K562 (cell line): ENCODE measurements at regions not wholly inside any gene's neighbourhood (a gene's known extent, or its start where the extent isn't known, plus 50 kb on each side); places are given as distances from the start of the nearest gene placed in this dataset.

Experiments
- BCL6 ChIP-seq: fragments of 250-450 bp; sonication (Bioruptor Pico); IDR thresholded peaks from 2 replicates; pipeline ENCODE4 v1.4.0; 2020
- OTX1 ChIP-seq: fragments of 450-650 bp; formaldehyde crosslinking; IDR thresholded peaks from 2 replicates; pipeline ENCODE4 v1.4.0; 2022; ENCODE audit warnings: mild to moderate bottlenecking
- POLR2AphosphoS2 ChIP-seq: IDR thresholded peaks from 2 replicates; pipeline ENCODE4 v1.6.1; 2012; ENCODE audit warnings: low read length, improper control_type of control experiment
- SP2 ChIP-seq: IDR thresholded peaks from 2 replicates; pipeline ENCODE4 v1.6.1; 2011; ENCODE audit warnings: mild to moderate bottlenecking, low read depth, low read length, moderate library complexity; ENCODE audit not compliant: poor library complexity, severe bottlenecking; ENCODE audit errors: extremely low read depth
- YY1 ChIP-seq, 3 experiments: IDR thresholded peaks; 2 replicates each; pipeline ENCODE4 v1.6.1; 2011; ENCODE audit warnings: low read length in 2 of 3, mild to moderate bottlenecking in 2 of 3, moderate library complexity in 2 of 3, borderline replicate concordance in 1 of 3, control low read depth in 1 of 3, low read depth in 1 of 3; ENCODE audit not compliant: insufficient read depth in 3 of 3, insufficient replicate concordance in 2 of 3, control insufficient read depth in 1 of 3, insufficient read length in 1 of 3; ENCODE audit errors: extremely low read depth in 1 of 3
- ZNF212 ChIP-seq: fragments of 450-650 bp; formaldehyde crosslinking; IDR thresholded peaks from 2 replicates; pipeline ENCODE4 v1.4.0; 2020; ENCODE audit warnings: mild to moderate bottlenecking
- TF ChIP-seq, protein P1 (sequence below): fragments of 450-650 bp; IDR thresholded peaks from 2 replicates; pipeline ENCODE4 v1.6.1; 2016; ENCODE audit warnings: mild to moderate bottlenecking, moderate library complexity
- TF ChIP-seq, protein P2 (sequence below): fragments of 450-650 bp; formaldehyde crosslinking; IDR thresholded peaks from 2 replicates; pipeline ENCODE4 v1.4.0; 2022; ENCODE audit warnings: missing genetic modification characterization
- TF ChIP-seq, protein P3 (sequence below): fragments of 450-650 bp; IDR thresholded peaks from 2 replicates; pipeline ENCODE4 v1.6.1; 2016; ENCODE audit warnings: missing biosample characterization, missing genetic modification characterization
- TF ChIP-seq, protein P4 (sequence below): fragments of 150-350 bp; IDR thresholded peaks from 2 replicates; pipeline ENCODE4 v1.6.1; 2014; ENCODE audit warnings: low read depth, mild to moderate bottlenecking, low read length, borderline replicate concordance

DNA sequence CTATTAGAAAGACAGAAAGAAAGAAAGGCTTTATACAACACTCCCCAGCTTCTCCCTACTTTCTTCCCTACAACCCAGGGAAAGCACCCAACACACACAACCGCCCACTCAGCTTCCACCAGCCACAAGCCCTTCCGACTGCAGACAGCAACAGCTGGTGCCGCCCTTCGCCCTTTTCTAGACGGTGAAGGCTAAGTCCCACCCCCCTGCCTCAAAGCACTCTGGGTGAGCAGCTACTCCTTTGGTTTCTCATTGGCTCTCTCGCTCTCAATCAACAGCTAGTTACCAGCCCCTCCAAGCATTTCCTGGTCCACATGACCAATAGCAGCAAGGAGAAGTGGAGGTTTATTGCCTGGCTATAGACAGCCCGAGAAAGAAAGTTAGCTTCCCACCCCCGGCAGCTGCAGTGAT, 230.1 kb upstream of the MOCS1 start (continued):
- TF ChIP-seq, protein P1, sequence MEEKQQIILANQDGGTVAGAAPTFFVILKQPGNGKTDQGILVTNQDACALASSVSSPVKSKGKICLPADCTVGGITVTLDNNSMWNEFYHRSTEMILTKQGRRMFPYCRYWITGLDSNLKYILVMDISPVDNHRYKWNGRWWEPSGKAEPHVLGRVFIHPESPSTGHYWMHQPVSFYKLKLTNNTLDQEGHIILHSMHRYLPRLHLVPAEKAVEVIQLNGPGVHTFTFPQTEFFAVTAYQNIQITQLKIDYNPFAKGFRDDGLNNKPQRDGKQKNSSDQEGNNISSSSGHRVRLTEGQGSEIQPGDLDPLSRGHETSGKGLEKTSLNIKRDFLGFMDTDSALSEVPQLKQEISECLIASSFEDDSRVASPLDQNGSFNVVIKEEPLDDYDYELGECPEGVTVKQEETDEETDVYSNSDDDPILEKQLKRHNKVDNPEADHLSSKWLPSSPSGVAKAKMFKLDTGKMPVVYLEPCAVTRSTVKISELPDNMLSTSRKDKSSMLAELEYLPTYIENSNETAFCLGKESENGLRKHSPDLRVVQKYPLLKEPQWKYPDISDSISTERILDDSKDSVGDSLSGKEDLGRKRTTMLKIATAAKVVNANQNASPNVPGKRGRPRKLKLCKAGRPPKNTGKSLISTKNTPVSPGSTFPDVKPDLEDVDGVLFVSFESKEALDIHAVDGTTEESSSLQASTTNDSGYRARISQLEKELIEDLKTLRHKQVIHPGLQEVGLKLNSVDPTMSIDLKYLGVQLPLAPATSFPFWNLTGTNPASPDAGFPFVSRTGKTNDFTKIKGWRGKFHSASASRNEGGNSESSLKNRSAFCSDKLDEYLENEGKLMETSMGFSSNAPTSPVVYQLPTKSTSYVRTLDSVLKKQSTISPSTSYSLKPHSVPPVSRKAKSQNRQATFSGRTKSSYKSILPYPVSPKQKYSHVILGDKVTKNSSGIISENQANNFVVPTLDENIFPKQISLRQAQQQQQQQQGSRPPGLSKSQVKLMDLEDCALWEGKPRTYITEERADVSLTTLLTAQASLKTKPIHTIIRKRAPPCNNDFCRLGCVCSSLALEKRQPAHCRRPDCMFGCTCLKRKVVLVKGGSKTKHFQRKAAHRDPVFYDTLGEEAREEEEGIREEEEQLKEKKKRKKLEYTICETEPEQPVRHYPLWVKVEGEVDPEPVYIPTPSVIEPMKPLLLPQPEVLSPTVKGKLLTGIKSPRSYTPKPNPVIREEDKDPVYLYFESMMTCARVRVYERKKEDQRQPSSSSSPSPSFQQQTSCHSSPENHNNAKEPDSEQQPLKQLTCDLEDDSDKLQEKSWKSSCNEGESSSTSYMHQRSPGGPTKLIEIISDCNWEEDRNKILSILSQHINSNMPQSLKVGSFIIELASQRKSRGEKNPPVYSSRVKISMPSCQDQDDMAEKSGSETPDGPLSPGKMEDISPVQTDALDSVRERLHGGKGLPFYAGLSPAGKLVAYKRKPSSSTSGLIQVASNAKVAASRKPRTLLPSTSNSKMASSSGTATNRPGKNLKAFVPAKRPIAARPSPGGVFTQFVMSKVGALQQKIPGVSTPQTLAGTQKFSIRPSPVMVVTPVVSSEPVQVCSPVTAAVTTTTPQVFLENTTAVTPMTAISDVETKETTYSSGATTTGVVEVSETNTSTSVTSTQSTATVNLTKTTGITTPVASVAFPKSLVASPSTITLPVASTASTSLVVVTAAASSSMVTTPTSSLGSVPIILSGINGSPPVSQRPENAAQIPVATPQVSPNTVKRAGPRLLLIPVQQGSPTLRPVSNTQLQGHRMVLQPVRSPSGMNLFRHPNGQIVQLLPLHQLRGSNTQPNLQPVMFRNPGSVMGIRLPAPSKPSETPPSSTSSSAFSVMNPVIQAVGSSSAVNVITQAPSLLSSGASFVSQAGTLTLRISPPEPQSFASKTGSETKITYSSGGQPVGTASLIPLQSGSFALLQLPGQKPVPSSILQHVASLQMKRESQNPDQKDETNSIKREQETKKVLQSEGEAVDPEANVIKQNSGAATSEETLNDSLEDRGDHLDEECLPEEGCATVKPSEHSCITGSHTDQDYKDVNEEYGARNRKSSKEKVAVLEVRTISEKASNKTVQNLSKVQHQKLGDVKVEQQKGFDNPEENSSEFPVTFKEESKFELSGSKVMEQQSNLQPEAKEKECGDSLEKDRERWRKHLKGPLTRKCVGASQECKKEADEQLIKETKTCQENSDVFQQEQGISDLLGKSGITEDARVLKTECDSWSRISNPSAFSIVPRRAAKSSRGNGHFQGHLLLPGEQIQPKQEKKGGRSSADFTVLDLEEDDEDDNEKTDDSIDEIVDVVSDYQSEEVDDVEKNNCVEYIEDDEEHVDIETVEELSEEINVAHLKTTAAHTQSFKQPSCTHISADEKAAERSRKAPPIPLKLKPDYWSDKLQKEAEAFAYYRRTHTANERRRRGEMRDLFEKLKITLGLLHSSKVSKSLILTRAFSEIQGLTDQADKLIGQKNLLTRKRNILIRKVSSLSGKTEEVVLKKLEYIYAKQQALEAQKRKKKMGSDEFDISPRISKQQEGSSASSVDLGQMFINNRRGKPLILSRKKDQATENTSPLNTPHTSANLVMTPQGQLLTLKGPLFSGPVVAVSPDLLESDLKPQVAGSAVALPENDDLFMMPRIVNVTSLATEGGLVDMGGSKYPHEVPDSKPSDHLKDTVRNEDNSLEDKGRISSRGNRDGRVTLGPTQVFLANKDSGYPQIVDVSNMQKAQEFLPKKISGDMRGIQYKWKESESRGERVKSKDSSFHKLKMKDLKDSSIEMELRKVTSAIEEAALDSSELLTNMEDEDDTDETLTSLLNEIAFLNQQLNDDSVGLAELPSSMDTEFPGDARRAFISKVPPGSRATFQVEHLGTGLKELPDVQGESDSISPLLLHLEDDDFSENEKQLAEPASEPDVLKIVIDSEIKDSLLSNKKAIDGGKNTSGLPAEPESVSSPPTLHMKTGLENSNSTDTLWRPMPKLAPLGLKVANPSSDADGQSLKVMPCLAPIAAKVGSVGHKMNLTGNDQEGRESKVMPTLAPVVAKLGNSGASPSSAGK, result 0 out of 2 replicates have a peak, but pooled peaks have one; percentile 28
- TF ChIP-seq, protein P2, sequence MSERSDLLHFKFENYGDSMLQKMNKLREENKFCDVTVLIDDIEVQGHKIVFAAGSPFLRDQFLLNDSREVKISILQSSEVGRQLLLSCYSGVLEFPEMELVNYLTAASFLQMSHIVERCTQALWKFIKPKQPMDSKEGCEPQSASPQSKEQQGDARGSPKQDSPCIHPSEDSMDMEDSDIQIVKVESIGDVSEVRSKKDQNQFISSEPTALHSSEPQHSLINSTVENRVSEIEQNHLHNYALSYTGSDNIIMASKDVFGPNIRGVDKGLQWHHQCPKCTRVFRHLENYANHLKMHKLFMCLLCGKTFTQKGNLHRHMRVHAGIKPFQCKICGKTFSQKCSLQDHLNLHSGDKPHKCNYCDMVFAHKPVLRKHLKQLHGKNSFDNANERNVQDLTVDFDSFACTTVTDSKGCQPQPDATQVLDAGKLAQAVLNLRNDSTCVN (CRISPR knock-in tag), result peak; percentile 97
- TF ChIP-seq OTX1 (CRISPR knock-in tag), result peak; percentile 95
- peak; percentile 50 for TF ChIP-seq SP2
- no peak for TF ChIP-seq BCL6
- TF ChIP-seq, protein P3, sequence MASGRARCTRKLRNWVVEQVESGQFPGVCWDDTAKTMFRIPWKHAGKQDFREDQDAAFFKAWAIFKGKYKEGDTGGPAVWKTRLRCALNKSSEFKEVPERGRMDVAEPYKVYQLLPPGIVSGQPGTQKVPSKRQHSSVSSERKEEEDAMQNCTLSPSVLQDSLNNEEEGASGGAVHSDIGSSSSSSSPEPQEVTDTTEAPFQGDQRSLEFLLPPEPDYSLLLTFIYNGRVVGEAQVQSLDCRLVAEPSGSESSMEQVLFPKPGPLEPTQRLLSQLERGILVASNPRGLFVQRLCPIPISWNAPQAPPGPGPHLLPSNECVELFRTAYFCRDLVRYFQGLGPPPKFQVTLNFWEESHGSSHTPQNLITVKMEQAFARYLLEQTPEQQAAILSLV, result no peak
- TF ChIP-seq, protein P4, sequence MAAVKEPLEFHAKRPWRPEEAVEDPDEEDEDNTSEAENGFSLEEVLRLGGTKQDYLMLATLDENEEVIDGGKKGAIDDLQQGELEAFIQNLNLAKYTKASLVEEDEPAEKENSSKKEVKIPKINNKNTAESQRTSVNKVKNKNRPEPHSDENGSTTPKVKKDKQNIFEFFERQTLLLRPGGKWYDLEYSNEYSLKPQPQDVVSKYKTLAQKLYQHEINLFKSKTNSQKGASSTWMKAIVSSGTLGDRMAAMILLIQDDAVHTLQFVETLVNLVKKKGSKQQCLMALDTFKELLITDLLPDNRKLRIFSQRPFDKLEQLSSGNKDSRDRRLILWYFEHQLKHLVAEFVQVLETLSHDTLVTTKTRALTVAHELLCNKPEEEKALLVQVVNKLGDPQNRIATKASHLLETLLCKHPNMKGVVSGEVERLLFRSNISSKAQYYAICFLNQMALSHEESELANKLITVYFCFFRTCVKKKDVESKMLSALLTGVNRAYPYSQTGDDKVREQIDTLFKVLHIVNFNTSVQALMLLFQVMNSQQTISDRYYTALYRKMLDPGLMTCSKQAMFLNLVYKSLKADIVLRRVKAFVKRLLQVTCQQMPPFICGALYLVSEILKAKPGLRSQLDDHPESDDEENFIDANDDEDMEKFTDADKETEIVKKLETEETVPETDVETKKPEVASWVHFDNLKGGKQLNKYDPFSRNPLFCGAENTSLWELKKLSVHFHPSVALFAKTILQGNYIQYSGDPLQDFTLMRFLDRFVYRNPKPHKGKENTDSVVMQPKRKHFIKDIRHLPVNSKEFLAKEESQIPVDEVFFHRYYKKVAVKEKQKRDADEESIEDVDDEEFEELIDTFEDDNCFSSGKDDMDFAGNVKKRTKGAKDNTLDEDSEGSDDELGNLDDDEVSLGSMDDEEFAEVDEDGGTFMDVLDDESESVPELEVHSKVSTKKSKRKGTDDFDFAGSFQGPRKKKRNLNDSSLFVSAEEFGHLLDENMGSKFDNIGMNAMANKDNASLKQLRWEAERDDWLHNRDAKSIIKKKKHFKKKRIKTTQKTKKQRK, result peak; percentile 50; the same call in 1 of the 2 replicates
- no peak for TF ChIP-seq YY1 (IDR thresholded peaks at IDR 0.05; ENCODE audit: borderline replicate concordance in 1 of 3, control insufficient read depth in 1 of 3, extremely low read depth in 1 of 3, insufficient read depth in 3 of 3, insufficient read length in 1 of 3, insufficient replicate concordance in 2 of 3, low read depth in 1 of 3, low read length in 2 of 3)
- 0 out of 2 replicates have a peak, but pooled peaks have one; percentile 64 for TF ChIP-seq POLR2AphosphoS2
- TF ChIP-seq ZNF212 (CRISPR knock-in tag), result no peak
